HCT116 (cell line): ENCODE measurements at regions not wholly inside any gene's neighbourhood (a gene's known extent, or its start where the extent isn't known, plus 50 kb on each side); places are given as distances from the start of the nearest gene placed in this dataset.

Experiments
- ATAC-seq: fragments of 200-7000 bp; cut with Tn5 transposase; 2 replicates; pipeline ENCODE4 v1.9.1; 2020; ENCODE audit warnings: mild to moderate bottlenecking, moderate library complexity
- BruUV-seq: library from RNA; stranded (reverse); fragments of 400-500 nt; replicated peaks from 2 replicates; lab custom pipeline; 2021; lab: Mats Ljungman, UMichigan
- CTCF ChIA-PET: fragments of 300-600 bp; sonication (Branson Sonifier 250); formaldehyde crosslinking; loops from one replicate; lab custom pipeline; 2021; ENCODE audit warnings: antibody characterized with exemption; lab: Charles Lee
- POLR2A ChIA-PET: fragments of 300-600, 350-600 bp; sonication (Branson Sonifier 250); formaldehyde crosslinking; loops from one replicate; lab custom pipeline; 2021; ENCODE audit warnings: antibody characterized with exemption; lab: Charles Lee
- RAD21 ChIA-PET, 2 experiments: fragments of 300-600 bp; sonication (Branson Sonifier 250); formaldehyde crosslinking; loops; one replicate each; lab custom pipeline; 2023; ENCODE audit warnings: low total read pairs in 2 of 2; ENCODE audit not compliant: uncharacterized antibody in 2 of 2, unreplicated experiment in 2 of 2, low non-redundant PET in 1 of 2; lab: Charles Lee
- DNase-seq: peaks from one replicate; pipeline ENCODE4 v3.0.0-alpha.2; 2010; ENCODE audit warnings: low read depth, low spot score
- H2AFZ ChIP-seq: fragments of 200-600 bp; shearing (Covaris generic), sonication (generic); 2 replicates; pipeline ENCODE4 v1.6.1; 2017; ENCODE audit warnings: low read depth, mixed run types, mixed read lengths, antibody characterized with exemption, low read length; ENCODE audit not compliant: poor library complexity, severe bottlenecking
- H3K27ac ChIP-seq: 2 replicates; pipeline ENCODE4 v1.5.1; 2012; ENCODE audit warnings: low read depth, low read length
- H3K27me3 ChIP-seq: fragments of 200-600 bp; sonication (generic); 2 replicates; pipeline ENCODE4 v1.6.1; 2016; ENCODE audit warnings: mixed run types, low read length, mixed read lengths; ENCODE audit not compliant: insufficient read depth
- H3K36me3 ChIP-seq, 2 experiments: fragments of 200-500 bp in 1 of 2; fragments of 200-600 bp in 1 of 2; sonication (Bioruptor generic) in 1 of 2; sonication (generic) in 1 of 2; 2 replicates each; pipeline versions ENCODE4 v1.5.1 to v1.6.1; 2014 to 2016; ENCODE audit warnings: low read length in 2 of 2, inconsistent platforms in 1 of 2, mixed read lengths in 1 of 2, mixed run types in 1 of 2; ENCODE audit not compliant: insufficient read depth in 2 of 2, control insufficient read depth in 1 of 2
- H3K4me1 ChIP-seq, 2 experiments: fragments of 200-600 bp in 1 of 2; sonication (generic) in 1 of 2; 2 replicates each; pipeline versions ENCODE4 v1.5.1 to v1.6.1; 2012 to 2017; ENCODE audit warnings: low read length in 2 of 2, inconsistent platforms in 1 of 2, mild to moderate bottlenecking in 1 of 2, mixed read lengths in 1 of 2, mixed run types in 1 of 2, moderate library complexity in 1 of 2; ENCODE audit not compliant: insufficient read depth in 2 of 2, control insufficient read depth in 1 of 2
- H3K4me2 ChIP-seq: fragments of 200-600 bp; sonication (generic); 2 replicates; pipeline ENCODE4 v1.6.1; 2017; ENCODE audit warnings: mixed run types, low read length, mixed read lengths
- H3K4me3 ChIP-seq, 2 experiments: fragments of 200-600 bp in 1 of 2; sonication (generic) in 1 of 2; replicated peaks in 1 of 2; 2 replicates each; pipeline ENCODE4 v1.5.1; 2011 to 2016; ENCODE audit warnings: low read length in 2 of 2, control low read depth in 1 of 2, low read depth in 1 of 2, mild to moderate bottlenecking in 1 of 2, mixed read lengths in 1 of 2, mixed run types in 1 of 2
- H3K79me2 ChIP-seq: fragments of 200-600 bp; sonication (generic); 2 replicates; pipeline ENCODE4 v1.6.1; 2017; ENCODE audit warnings: mild to moderate bottlenecking, mixed run types, low read length, moderate library complexity, mixed read lengths; ENCODE audit not compliant: insufficient read depth
- H3K9ac ChIP-seq: fragments of 200-600 bp; sonication (generic); 2 replicates; pipeline ENCODE4 v1.6.1; 2016; ENCODE audit warnings: low read length, mixed read lengths
- H3K9me2 ChIP-seq: fragments of 200-600 bp; sonication (generic), shearing (Covaris generic); 2 replicates; pipeline ENCODE4 v1.6.1; 2017; ENCODE audit warnings: mixed run types, mild to moderate bottlenecking, moderate library complexity; ENCODE audit not compliant: insufficient read depth
- H3K9me3 ChIP-seq, 2 experiments: fragments of 200-500 bp in 1 of 2; fragments of 200-600 bp in 1 of 2; sonication (Bioruptor generic) in 1 of 2; sonication (generic) in 1 of 2; 2 replicates each; pipeline ENCODE4 v1.6.1; 2014 to 2017; ENCODE audit warnings: low read length in 2 of 2, mixed read lengths in 2 of 2, inconsistent platforms in 1 of 2, low read depth in 1 of 2, mild to moderate bottlenecking in 1 of 2, mixed run types in 1 of 2, moderate library complexity in 1 of 2; ENCODE audit not compliant: control insufficient read depth in 1 of 2, insufficient read depth in 1 of 2
- H4K20me1 ChIP-seq: fragments of 200-600 bp; sonication (generic), shearing (Covaris generic); 2 replicates; pipeline ENCODE4 v1.6.1; 2017; ENCODE audit warnings: mixed run types, mild to moderate bottlenecking, moderate library complexity; ENCODE audit not compliant: insufficient read depth
- CBX3 ChIP-seq: IDR thresholded peaks from 2 replicates; pipeline ENCODE4 v1.6.1; 2012; ENCODE audit warnings: low read depth
- CEBPB ChIP-seq: IDR thresholded peaks from 2 replicates; pipeline ENCODE4 v1.6.1; 2012; ENCODE audit warnings: low read depth
- EGR1 ChIP-seq: IDR thresholded peaks from 2 replicates; pipeline ENCODE4 v1.6.1; 2012; ENCODE audit warnings: low read depth
- ELF1 ChIP-seq: IDR thresholded peaks from 2 replicates; pipeline ENCODE4 v1.6.1; 2012; ENCODE audit warnings: low read depth, borderline replicate concordance
- EZH2 ChIP-seq: fragments of 200-600 bp; sonication (generic); IDR thresholded peaks from 2 replicates; pipeline ENCODE4 v1.6.1; 2017; ENCODE audit warnings: antibody characterized with exemption, mixed run types
- EZH2phosphoT487 ChIP-seq: fragments of 200-600 bp; IDR thresholded peaks from 2 replicates; pipeline ENCODE4 v1.6.1; 2018; ENCODE audit warnings: antibody characterized with exemption, borderline replicate concordance
- POLR2A ChIP-seq: IDR thresholded peaks from 2 replicates; pipeline ENCODE4 v1.7.0; 2011; ENCODE audit warnings: borderline replicate concordance; ENCODE audit not compliant: insufficient read depth, insufficient read length; ENCODE audit errors: extremely low read depth
- POLR2AphosphoS5 ChIP-seq: IDR thresholded peaks from 2 replicates; pipeline ENCODE4 v1.6.1; 2011; ENCODE audit warnings: mild to moderate bottlenecking, low read depth, low read length, moderate library complexity
- SP1 ChIP-seq: IDR thresholded peaks from 2 replicates; pipeline ENCODE4 v1.6.1; 2012; ENCODE audit warnings: low read depth
- YY1 ChIP-seq: IDR thresholded peaks from 2 replicates; pipeline ENCODE4 v1.6.1; 2011; ENCODE audit warnings: low read length, low read depth, moderate library complexity, mild to moderate bottlenecking; ENCODE audit not compliant: insufficient replicate concordance; ENCODE audit errors: extremely low read depth
- intact Hi-C: fragments of 100-400 bp; cut with micrococcal nuclease; formaldehyde crosslinking; loops from 2 replicates; pipeline ENCODE4 v1.10.0; 2022
- TF ChIP-seq, protein P1 (sequence below): IDR thresholded peaks from 2 replicates; pipeline ENCODE4 v1.6.1; 2012
- TF ChIP-seq, protein P2 (sequence below): IDR thresholded peaks from 2 replicates; pipeline ENCODE4 v1.6.1; 2012; ENCODE audit warnings: low read depth

DNA sequence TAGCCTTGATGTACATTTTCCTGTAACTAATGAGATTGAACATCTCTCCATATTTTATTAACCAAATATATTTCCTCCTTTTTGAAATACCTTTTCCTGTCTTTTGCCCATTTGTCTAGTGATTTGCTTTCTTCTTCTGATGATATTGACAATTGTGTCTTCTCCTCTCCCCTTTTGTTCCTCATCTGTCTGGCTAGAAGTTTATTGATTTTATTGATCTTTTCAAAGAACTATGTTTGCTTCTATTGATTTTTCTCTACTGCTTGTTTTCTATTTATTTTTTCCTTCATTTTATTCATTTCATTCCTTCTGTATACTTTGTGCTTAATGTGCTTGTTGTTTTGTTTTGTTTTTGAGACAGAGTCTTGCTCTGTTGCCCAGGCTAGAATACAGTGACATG lies 181.4 kb upstream of the SMIM23 start:
- CTCF ChIA-PET = interaction anchor here (1.3 to 3.4 kb wide), 2 partner anchors 12 to 186 kb away, joined by 3 to 32 read pairs; partner anchors contain the start of gene FGF18
- no TSS peak for BruUV-seq
- DNase-seq = no peak
- Histone ChIP-seq H3K9me3 (no peaks in the 10 kb centered on the region), H3K36me3 (no peaks in the 10 kb centered on the region), H4K20me1 (no peaks in the 10 kb centered on the region), H3K9me2 (no peaks in the 10 kb centered on the region), H3K79me2 (no peaks in the 10 kb centered on the region), H3K4me3 (no peak overlapping the region), H3K4me2 (no peak overlapping the region), H3K27me3 (no peaks in the 10 kb centered on the region), H2AFZ (no peak overlapping the region), H3K4me1 (no peaks in the 10 kb centered on the region), H3K9ac (no peak overlapping the region), H3K27ac (no peak overlapping the region)
- POLR2A ChIA-PET = no interaction called here
- ATAC-seq = no peak
- RAD21 ChIA-PET = no interaction called here
- TF ChIP-seq CEBPB (no peak), EZH2 (no peak), POLR2A (no peak), POLR2AphosphoS5 (no peak), SP1 (no peak), CBX3 (no peak), EZH2phosphoT487 (no peak), YY1 (no peak), ELF1 (no peak), EGR1 (no peak)
- TF ChIP-seq, protein P1, sequence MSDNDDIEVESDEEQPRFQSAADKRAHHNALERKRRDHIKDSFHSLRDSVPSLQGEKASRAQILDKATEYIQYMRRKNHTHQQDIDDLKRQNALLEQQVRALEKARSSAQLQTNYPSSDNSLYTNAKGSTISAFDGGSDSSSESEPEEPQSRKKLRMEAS = no peak
- TF ChIP-seq, protein P2, sequence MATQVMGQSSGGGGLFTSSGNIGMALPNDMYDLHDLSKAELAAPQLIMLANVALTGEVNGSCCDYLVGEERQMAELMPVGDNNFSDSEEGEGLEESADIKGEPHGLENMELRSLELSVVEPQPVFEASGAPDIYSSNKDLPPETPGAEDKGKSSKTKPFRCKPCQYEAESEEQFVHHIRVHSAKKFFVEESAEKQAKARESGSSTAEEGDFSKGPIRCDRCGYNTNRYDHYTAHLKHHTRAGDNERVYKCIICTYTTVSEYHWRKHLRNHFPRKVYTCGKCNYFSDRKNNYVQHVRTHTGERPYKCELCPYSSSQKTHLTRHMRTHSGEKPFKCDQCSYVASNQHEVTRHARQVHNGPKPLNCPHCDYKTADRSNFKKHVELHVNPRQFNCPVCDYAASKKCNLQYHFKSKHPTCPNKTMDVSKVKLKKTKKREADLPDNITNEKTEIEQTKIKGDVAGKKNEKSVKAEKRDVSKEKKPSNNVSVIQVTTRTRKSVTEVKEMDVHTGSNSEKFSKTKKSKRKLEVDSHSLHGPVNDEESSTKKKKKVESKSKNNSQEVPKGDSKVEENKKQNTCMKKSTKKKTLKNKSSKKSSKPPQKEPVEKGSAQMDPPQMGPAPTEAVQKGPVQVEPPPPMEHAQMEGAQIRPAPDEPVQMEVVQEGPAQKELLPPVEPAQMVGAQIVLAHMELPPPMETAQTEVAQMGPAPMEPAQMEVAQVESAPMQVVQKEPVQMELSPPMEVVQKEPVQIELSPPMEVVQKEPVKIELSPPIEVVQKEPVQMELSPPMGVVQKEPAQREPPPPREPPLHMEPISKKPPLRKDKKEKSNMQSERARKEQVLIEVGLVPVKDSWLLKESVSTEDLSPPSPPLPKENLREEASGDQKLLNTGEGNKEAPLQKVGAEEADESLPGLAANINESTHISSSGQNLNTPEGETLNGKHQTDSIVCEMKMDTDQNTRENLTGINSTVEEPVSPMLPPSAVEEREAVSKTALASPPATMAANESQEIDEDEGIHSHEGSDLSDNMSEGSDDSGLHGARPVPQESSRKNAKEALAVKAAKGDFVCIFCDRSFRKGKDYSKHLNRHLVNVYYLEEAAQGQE = no peak
- intact Hi-C loops = no loop called here
